Liver (tissue), 8 donors: ENCODE measurements at regions not wholly inside any gene's neighbourhood (a gene's known extent, or its start where the extent isn't known, plus 50 kb on each side); places are given as distances from the start of the nearest gene placed in this dataset.

Experiments
- DNase-seq: peaks from one replicate; pipeline ENCODE4 v3.0.0-alpha.2; 2017; ENCODE audit warnings: low spot score
- H3K27ac ChIP-seq, 2 donors: one replicate each; pipeline ENCODE4 v1.7.0; 2013; ENCODE audit warnings: inconsistent platforms in 2 of 2, low read length in 2 of 2, control low read depth in 1 of 2, low read depth in 1 of 2, mild to moderate bottlenecking in 1 of 2
- H3K27me3 ChIP-seq, 4 donors: one replicate each; pipeline versions ENCODE4 v1.6.1 to v1.7.0; 2013; ENCODE audit warnings: low read length in 3 of 4, inconsistent platforms in 1 of 4, mild to moderate bottlenecking in 1 of 4, moderate library complexity in 1 of 4; ENCODE audit not compliant: control insufficient read depth in 4 of 4, insufficient read depth in 4 of 4
- H3K36me3 ChIP-seq, 4 donors: one replicate each; pipeline versions ENCODE4 v1.6.1 to v1.7.0; 2013; ENCODE audit warnings: low read length in 3 of 4, mild to moderate bottlenecking in 3 of 4, low read depth in 1 of 4, moderate library complexity in 1 of 4; ENCODE audit not compliant: control insufficient read depth in 4 of 4, insufficient read depth in 3 of 4
- H3K4me1 ChIP-seq, 4 donors: one replicate each; pipeline versions ENCODE4 v1.6.1 to v1.7.0; 2013; ENCODE audit warnings: low read length in 3 of 4, mild to moderate bottlenecking in 3 of 4, moderate library complexity in 1 of 4; ENCODE audit not compliant: control insufficient read depth in 4 of 4, insufficient read depth in 4 of 4
- H3K4me3 ChIP-seq, 3 donors: one replicate each; pipeline versions ENCODE4 v1.6.1 to v1.7.0; 2013; ENCODE audit warnings: low read length in 3 of 3, control low read depth in 1 of 3, low read depth in 1 of 3, mild to moderate bottlenecking in 1 of 3
- H3K9ac ChIP-seq, 2 donors: one replicate each; pipeline ENCODE4 v1.7.0; 2013; ENCODE audit warnings: low read length in 2 of 2, mild to moderate bottlenecking in 2 of 2, moderate library complexity in 2 of 2, control low read depth in 1 of 2, low read depth in 1 of 2
- H3K9me3 ChIP-seq, 4 donors: one replicate each; pipeline versions ENCODE4 v1.6.1 to v1.7.0; 2013; ENCODE audit warnings: low read length in 3 of 4; ENCODE audit not compliant: control insufficient read depth in 4 of 4
- CTCF ChIP-seq: fragments of 150-350 bp; IDR thresholded peaks from 2 replicates; pipeline ENCODE4 v1.5.1; 2017; ENCODE audit warnings: improper control_type of control experiment, low read depth, low read length; ENCODE audit not compliant: missing input control
- FOXA2 ChIP-seq: IDR thresholded peaks from 2 replicates; pipeline ENCODE4 v1.6.1; 2016; ENCODE audit warnings: antibody characterized with exemption
- GABPA ChIP-seq, 2 donors: IDR thresholded peaks in 1 of 2; conservative IDR thresholded peaks in 1 of 2; 2 replicates each; pipeline ENCODE4 v1.6.1; 2016; ENCODE audit warnings: antibody characterized with exemption in 2 of 2, mild to moderate bottlenecking in 1 of 2, moderate library complexity in 1 of 2
- HNF4A ChIP-seq, 2 donors: conservative IDR thresholded peaks; 2 replicates each; pipeline ENCODE4 v1.6.1; 2016; ENCODE audit warnings: antibody characterized with exemption in 2 of 2, mild to moderate bottlenecking in 2 of 2
- HNF4G ChIP-seq: IDR thresholded peaks from 2 replicates; pipeline ENCODE4 v1.6.1; 2016; ENCODE audit warnings: antibody characterized with exemption
- JUND ChIP-seq, 2 donors: IDR thresholded peaks; 2 replicates each; pipeline ENCODE4 v1.6.1; 2016; ENCODE audit warnings: antibody characterized with exemption in 2 of 2
- MAX ChIP-seq: IDR thresholded peaks from 2 replicates; pipeline ENCODE4 v1.6.1; 2016; ENCODE audit warnings: antibody characterized with exemption
- NR2F2 ChIP-seq: IDR thresholded peaks from 2 replicates; pipeline ENCODE4 v1.6.1; 2016; ENCODE audit warnings: antibody characterized with exemption
- RAD21 ChIP-seq, 2 donors: IDR thresholded peaks; 2 replicates each; pipeline ENCODE4 v1.6.1; 2016; ENCODE audit warnings: antibody characterized with exemption in 2 of 2, mild to moderate bottlenecking in 2 of 2
- REST ChIP-seq: IDR thresholded peaks from 2 replicates; pipeline ENCODE4 v1.6.1; 2016; ENCODE audit warnings: antibody characterized with exemption, mild to moderate bottlenecking
- RXRA ChIP-seq, 2 donors: IDR thresholded peaks; 2 replicates each; pipeline ENCODE4 v1.6.1; 2017 to 2018; ENCODE audit warnings: antibody characterized with exemption in 2 of 2, mild to moderate bottlenecking in 1 of 2
- SP1 ChIP-seq: IDR thresholded peaks from 2 replicates; pipeline ENCODE4 v1.6.1; 2018; ENCODE audit warnings: antibody characterized with exemption, mild to moderate bottlenecking
- YY1 ChIP-seq: IDR thresholded peaks from 2 replicates; pipeline ENCODE4 v1.6.1; 2016; ENCODE audit warnings: antibody characterized with exemption, mild to moderate bottlenecking
- ZBTB33 ChIP-seq: IDR thresholded peaks from 2 replicates; pipeline ENCODE4 v1.6.1; 2016; ENCODE audit warnings: antibody characterized with exemption
- WGBS: extraction: QIAGEN DNeasy Blood & Tissue Kit; methylation state at CpG from one replicate; pipeline ENCODE4 v1.1.7; 2013; 5-methylcytosine and 5-hydroxymethylcytosine counted together
- TF ChIP-seq, protein P1 (sequence below): IDR thresholded peaks from 2 replicates; pipeline ENCODE4 v1.6.1; 2016; ENCODE audit warnings: antibody characterized with exemption
- donor health status: healthy.
- donor health status: healthy.
- donor health status: healthy.
- donor health status: healthy.
- donor health status: healthy.

GRCh38 chr3:168472783-168473182 is 377.1 kb upstream of the GOLIM4 start:
- no peak overlapping the region for H3K4me3 ChIP-seq
- no peaks in the 10 kb centered on the region for H3K36me3 ChIP-seq
- no peak overlapping the region for H3K27ac ChIP-seq
- TF ChIP-seq HNF4G, result no peak
- no peak for TF ChIP-seq RAD21 (IDR thresholded peaks at IDR 0.05)
- no peak for TF ChIP-seq RXRA (IDR thresholded peaks at IDR 0.05)
- TF ChIP-seq HNF4A (conservative IDR thresholded peaks at IDR 0.05), result no peak
- no peak for TF ChIP-seq GABPA (IDR thresholded peaks at IDR 0.05 in 1 of 2, conservative IDR thresholded peaks at IDR 0.05 in 1 of 2)
- TF ChIP-seq FOXA2, result no peak
- no peak for TF ChIP-seq REST
- TF ChIP-seq NR2F2, result no peak
- TF ChIP-seq MAX, result no peak
- no peak for TF ChIP-seq YY1
- TF ChIP-seq, protein P1, sequence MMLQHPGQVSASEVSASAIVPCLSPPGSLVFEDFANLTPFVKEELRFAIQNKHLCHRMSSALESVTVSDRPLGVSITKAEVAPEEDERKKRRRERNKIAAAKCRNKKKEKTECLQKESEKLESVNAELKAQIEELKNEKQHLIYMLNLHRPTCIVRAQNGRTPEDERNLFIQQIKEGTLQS, result no peak
- no peak for TF ChIP-seq CTCF
- DNase-seq, result no peak
- no peaks in the 10 kb centered on the region for H3K27me3 ChIP-seq
- H3K9me3 ChIP-seq, result no peaks in the 10 kb centered on the region
- no peak overlapping the region for H3K9ac ChIP-seq
- no peaks in the 10 kb centered on the region for H3K4me1 ChIP-seq

DNA sequence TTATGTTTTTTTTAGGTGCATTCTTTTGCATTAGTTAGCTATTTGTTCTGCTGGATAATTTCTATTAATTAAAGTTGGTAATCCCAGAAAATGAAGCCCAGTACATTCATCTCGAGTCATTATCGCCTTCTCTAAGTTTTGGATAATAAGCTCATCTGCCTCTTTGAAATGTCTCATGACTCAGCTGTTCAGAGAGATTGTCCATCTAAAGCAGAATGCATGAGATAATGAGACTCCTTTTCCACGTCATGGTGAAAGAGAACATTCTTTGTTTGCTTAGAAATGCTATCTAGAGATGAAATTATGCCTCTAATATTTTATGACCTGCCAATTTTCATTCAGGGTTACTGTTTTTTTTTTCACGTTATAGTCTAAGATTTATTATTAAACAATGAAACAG is 374.7 kb upstream of the GOLIM4 start:
- no peaks in the 10 kb centered on the region for H3K4me1 ChIP-seq
- TF ChIP-seq SP1 (no peak), HNF4G (no peak), REST (no peak), JUND (IDR thresholded peaks at IDR 0.05) (no peak), HNF4A (conservative IDR thresholded peaks at IDR 0.05) (no peak), FOXA2 (no peak), CTCF (no peak), NR2F2 (no peak), ZBTB33 (no peak), YY1 (no peak), MAX (no peak), RXRA (IDR thresholded peaks at IDR 0.05) (no peak)
- H3K27me3 ChIP-seq, result no peaks in the 10 kb centered on the region
- no peak overlapping the region for H3K4me3 ChIP-seq
- DNase-seq, result no peak
- H3K27ac ChIP-seq, result no peak overlapping the region
- 80% methylated on average over 4 of the region's 4 CpGs for WGBS
- no peaks in the 10 kb centered on the region for H3K36me3 ChIP-seq
- H3K9ac ChIP-seq, result no peak overlapping the region
- no peaks in the 10 kb centered on the region for H3K9me3 ChIP-seq
